Trophoblast cell (in vitro differentiated cells and primary cell): ENCODE measurements at regions not wholly inside any gene's neighbourhood (a gene's known extent, or its start where the extent isn't known, plus 50 kb on each side); places are given as distances from the start of the nearest gene placed in this dataset.
"Not testable (repeated sequence)": the region's sequence is repeated elsewhere in the genome, so short reads cannot be mapped to it uniquely, and the experiment has no call there.

ENCODE experiments used
- DNase-seq, 2 donors: peaks; one replicate each; pipeline ENCODE4 v3.0.0-alpha.2; 2016
- H2AFZ ChIP-seq: 2 replicates; pipeline ENCODE4 v1.6.1; 2013; ENCODE audit warnings: low read length, moderate library complexity, mild to moderate bottlenecking; ENCODE audit not compliant: insufficient read depth, poor library complexity
- H2AK5ac ChIP-seq: 2 replicates; pipeline ENCODE4 v1.6.1; 2013; ENCODE audit warnings: mild to moderate bottlenecking, low read length
- H2BK120ac ChIP-seq: 2 replicates; pipeline ENCODE4 v1.6.1; 2013; ENCODE audit warnings: low read length, mild to moderate bottlenecking, moderate library complexity; ENCODE audit not compliant: insufficient read depth, poor library complexity
- H2BK12ac ChIP-seq: 2 replicates; pipeline ENCODE4 v1.6.1; 2013; ENCODE audit warnings: mild to moderate bottlenecking, low read length, moderate library complexity
- H2BK5ac ChIP-seq: 2 replicates; pipeline ENCODE4 v1.6.1; 2013; ENCODE audit warnings: low read length, low read depth, moderate library complexity, mild to moderate bottlenecking; ENCODE audit not compliant: poor library complexity
- H3K14ac ChIP-seq: 2 replicates; pipeline ENCODE4 v1.6.1; 2013; ENCODE audit warnings: mild to moderate bottlenecking, low read length
- H3K18ac ChIP-seq: 2 replicates; pipeline ENCODE4 v1.6.1; 2013; ENCODE audit warnings: mild to moderate bottlenecking, low read length
- H3K23ac ChIP-seq: 2 replicates; pipeline ENCODE4 v1.6.1; 2013; ENCODE audit warnings: low read length
- H3K27ac ChIP-seq: 2 replicates; pipeline ENCODE4 v1.5.1; 2013; ENCODE audit warnings: low read depth, mild to moderate bottlenecking, inconsistent platforms, low read length, moderate library complexity
- H3K27me3 ChIP-seq: 2 replicates; pipeline ENCODE4 v1.6.1; 2013; ENCODE audit warnings: inconsistent platforms, mild to moderate bottlenecking, low read length, moderate library complexity; ENCODE audit not compliant: insufficient read depth
- H3K36me3 ChIP-seq, 2 experiments: 1 replicate in 1 of 2; 2 replicates in 1 of 2; pipeline ENCODE4 v1.6.1; 2013; ENCODE audit warnings: low read length in 2 of 2, mild to moderate bottlenecking in 2 of 2, moderate library complexity in 1 of 2; ENCODE audit not compliant: insufficient read depth in 2 of 2, control insufficient read depth in 1 of 2
- H3K4ac ChIP-seq: 2 replicates; pipeline ENCODE4 v1.6.1; 2013; ENCODE audit warnings: low read depth, mild to moderate bottlenecking, low read length, moderate library complexity
- H3K4me1 ChIP-seq, 2 experiments: 1 replicate in 1 of 2; 2 replicates in 1 of 2; pipeline ENCODE4 v1.6.1; 2013; ENCODE audit warnings: low read length in 2 of 2, mild to moderate bottlenecking in 2 of 2, moderate library complexity in 1 of 2; ENCODE audit not compliant: insufficient read depth in 2 of 2, control insufficient read depth in 1 of 2
- H3K4me2 ChIP-seq: 2 replicates; pipeline ENCODE4 v1.6.1; 2013; ENCODE audit warnings: inconsistent platforms, mild to moderate bottlenecking, low read length, moderate library complexity
- H3K4me3 ChIP-seq: 2 replicates; pipeline ENCODE4 v1.5.1; 2013; ENCODE audit warnings: mild to moderate bottlenecking, low read depth, low read length, inconsistent platforms
- H3K79me1 ChIP-seq: one replicate; pipeline ENCODE4 v1.6.1; 2013; ENCODE audit warnings: low read length
- H3K79me2 ChIP-seq: 2 replicates; pipeline ENCODE4 v1.6.1; 2013; ENCODE audit warnings: low read length, mild to moderate bottlenecking; ENCODE audit not compliant: control insufficient read depth, insufficient read depth, poor library complexity
- H3K9ac ChIP-seq: 2 replicates; pipeline ENCODE4 v1.6.1; 2013; ENCODE audit warnings: mild to moderate bottlenecking, low read length
- H3K9me3 ChIP-seq: 2 replicates; pipeline ENCODE4 v1.6.1; 2013; ENCODE audit warnings: low read depth, mild to moderate bottlenecking, control low read depth, inconsistent platforms, low read length; ENCODE audit not compliant: insufficient read depth
- H4K12ac ChIP-seq: 2 replicates; pipeline ENCODE4 v1.6.1; 2013; ENCODE audit warnings: low read depth, mild to moderate bottlenecking, low read length, moderate library complexity
- H4K8ac ChIP-seq: 2 replicates; pipeline ENCODE4 v1.6.1; 2013; ENCODE audit warnings: low read depth, mild to moderate bottlenecking, low read length, moderate library complexity
- H4K91ac ChIP-seq: one replicate; pipeline ENCODE4 v1.6.1; 2013; ENCODE audit warnings: low read depth, mild to moderate bottlenecking, low read length, moderate library complexity
- WGBS: extraction: QIAGEN DNeasy Blood & Tissue Kit; methylation state at CpG from one replicate; pipeline ENCODE4 v1.1.7; 2013; ENCODE audit warnings: missing lambda C conversion rate; ENCODE audit not compliant: insufficient read length, insufficient coverage; ENCODE audit errors: extremely low coverage; 5-methylcytosine and 5-hydroxymethylcytosine counted together

GRCh38 chr9:2274762-2275161 lies 259.6 kb downstream of the SMARCA2 start:
- Histone ChIP-seq H3K9ac (no peak overlapping the region), H2BK120ac (no peak overlapping the region)
- WGBS: no CpG with 5 or more reads among the region's 4 CpGs

GRCh38 chr9:2276296-2276695 lies 261.1 kb downstream of the SMARCA2 start:
- no peak for DNase-seq
- Histone ChIP-seq H3K18ac (no peak overlapping the region), H3K27me3 (no peaks in the 10 kb centered on the region), H4K91ac (no peak overlapping the region), H3K4ac (no peak overlapping the region), H3K14ac (no peak overlapping the region), H3K4me2 (no peak overlapping the region), H2BK12ac (no peak overlapping the region), H4K8ac (no peak overlapping the region), H3K4me1 (peaks cover 2 to 3% of the 10 kb centered on the region in 2 experiments), H2AFZ (no peak overlapping the region), H3K27ac (no peak overlapping the region), H2AK5ac (no peak overlapping the region), H3K23ac (no peak overlapping the region), H3K79me1 (peaks cover 2% of the 10 kb centered on the region), H4K12ac (no peak overlapping the region), H2BK5ac (no peak overlapping the region), H3K9ac (no peak overlapping the region), H3K79me2 (no peaks in the 10 kb centered on the region), H3K9me3 (no peaks in the 10 kb centered on the region), H3K4me3 (no peak overlapping the region), H2BK120ac (no peak overlapping the region), H3K36me3 (no peaks in the 10 kb centered on the region)
- WGBS: no CpG with 5 or more reads among the region's 10 CpGs

More at GRCh38 chr9:2274762-2275161, 259.6 kb downstream of the SMARCA2 start:
- Histone ChIP-seq H3K14ac (no peak overlapping the region), H3K27me3 (no peaks in the 10 kb centered on the region), H3K4me2 (no peak overlapping the region), H2AK5ac (no peak overlapping the region), H3K27ac (no peak overlapping the region), H2BK5ac (no peak overlapping the region), H3K9me3 (no peaks in the 10 kb centered on the region), H3K18ac (no peak overlapping the region), H3K79me2 (no peaks in the 10 kb centered on the region), H4K8ac (no peak overlapping the region), H4K91ac (no peak overlapping the region), H3K4me1 (peaks cover 0 to 2% of the 10 kb centered on the region in 2 experiments), H2BK12ac (no peak overlapping the region), H3K4ac (no peak overlapping the region), H4K12ac (no peak overlapping the region), H2AFZ (no peak overlapping the region), H3K79me1 (no peaks in the 10 kb centered on the region), H3K4me3 (no peak overlapping the region), H3K23ac (no peak overlapping the region), H3K36me3 (no peaks in the 10 kb centered on the region)
- DNase-seq: no peak

GRCh38 chr9:2277133-2277532 lies 262.0 kb downstream of the SMARCA2 start:
- not testable (repeated sequence) for H4K12ac ChIP-seq, H2BK5ac ChIP-seq, H2AK5ac ChIP-seq, H3K23ac ChIP-seq, H2BK120ac ChIP-seq, H3K79me1 ChIP-seq, H4K91ac ChIP-seq, H3K27me3 ChIP-seq, H3K9ac ChIP-seq, H3K14ac ChIP-seq, H3K79me2 ChIP-seq, H3K4me1 ChIP-seq, H3K36me3 ChIP-seq, H2AFZ ChIP-seq, H2BK12ac ChIP-seq, H3K4me2 ChIP-seq, DNase-seq, H3K4me3 ChIP-seq, H4K8ac ChIP-seq, H3K9me3 ChIP-seq, H3K18ac ChIP-seq, H3K4ac ChIP-seq, H3K27ac ChIP-seq
- WGBS: no CpG with 5 or more reads among the region's 9 CpGs

GRCh38 chr9:2277644-2278043 lies 262.5 kb downstream of the SMARCA2 start:
- not testable (repeated sequence) for H4K91ac ChIP-seq, DNase-seq, H3K27me3 ChIP-seq, H4K12ac ChIP-seq, H3K4me1 ChIP-seq, H2AK5ac ChIP-seq, H3K14ac ChIP-seq, H3K27ac ChIP-seq, H2BK12ac ChIP-seq, H2BK5ac ChIP-seq, H3K4me2 ChIP-seq, H3K36me3 ChIP-seq, H2BK120ac ChIP-seq, H3K9ac ChIP-seq, H3K18ac ChIP-seq, H2AFZ ChIP-seq, H3K4me3 ChIP-seq, H3K4ac ChIP-seq, H4K8ac ChIP-seq, H3K9me3 ChIP-seq, H3K79me2 ChIP-seq, H3K79me1 ChIP-seq, H3K23ac ChIP-seq
- WGBS: no CpG with 5 or more reads among the region's 12 CpGs
